ENCODE measurements at regions not wholly inside any gene's neighbourhood (a gene's known extent, or its start where the extent isn't known, plus 50 kb on each side); places are given as distances from the start of the nearest gene placed in this dataset.

DNA sequence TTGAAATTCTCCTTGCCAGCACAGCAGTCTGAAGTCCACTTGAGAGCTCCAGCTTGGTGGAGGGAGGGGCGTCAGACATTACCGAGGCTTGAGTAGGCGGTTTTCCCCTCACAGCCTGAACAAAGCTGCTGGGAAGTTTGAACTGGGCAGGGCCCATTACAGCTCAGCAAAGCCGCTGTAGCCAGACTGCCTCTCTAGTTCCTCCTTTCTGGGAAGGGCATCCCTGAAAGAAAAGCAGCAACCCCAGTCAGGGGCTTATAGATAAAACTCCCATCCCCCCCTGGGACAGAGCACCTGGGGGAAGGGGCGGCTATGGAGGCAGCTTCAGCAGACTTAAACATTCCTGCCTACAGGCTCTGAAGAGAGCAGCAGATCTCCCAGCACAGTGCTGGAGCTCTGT, 325.3 kb downstream of the GJA1 start:
- TF ChIP-seq, protein P1, sequence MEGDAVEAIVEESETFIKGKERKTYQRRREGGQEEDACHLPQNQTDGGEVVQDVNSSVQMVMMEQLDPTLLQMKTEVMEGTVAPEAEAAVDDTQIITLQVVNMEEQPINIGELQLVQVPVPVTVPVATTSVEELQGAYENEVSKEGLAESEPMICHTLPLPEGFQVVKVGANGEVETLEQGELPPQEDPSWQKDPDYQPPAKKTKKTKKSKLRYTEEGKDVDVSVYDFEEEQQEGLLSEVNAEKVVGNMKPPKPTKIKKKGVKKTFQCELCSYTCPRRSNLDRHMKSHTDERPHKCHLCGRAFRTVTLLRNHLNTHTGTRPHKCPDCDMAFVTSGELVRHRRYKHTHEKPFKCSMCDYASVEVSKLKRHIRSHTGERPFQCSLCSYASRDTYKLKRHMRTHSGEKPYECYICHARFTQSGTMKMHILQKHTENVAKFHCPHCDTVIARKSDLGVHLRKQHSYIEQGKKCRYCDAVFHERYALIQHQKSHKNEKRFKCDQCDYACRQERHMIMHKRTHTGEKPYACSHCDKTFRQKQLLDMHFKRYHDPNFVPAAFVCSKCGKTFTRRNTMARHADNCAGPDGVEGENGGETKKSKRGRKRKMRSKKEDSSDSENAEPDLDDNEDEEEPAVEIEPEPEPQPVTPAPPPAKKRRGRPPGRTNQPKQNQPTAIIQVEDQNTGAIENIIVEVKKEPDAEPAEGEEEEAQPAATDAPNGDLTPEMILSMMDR (IDR thresholded peaks at IDR 0.05; ENCODE audit: control extremely low read depth, extremely low read depth, low read depth, missing control alignments) = no peak
- ChIA-PET POLR2A (no interaction called here), CTCF (interaction anchor here (1.7 to 2.0 kb wide), 2 partner anchors 12 to 19 kb away, joined by 4 to 5 read pairs; no protein-coding TSS in a partner anchor)
- no peak for DNase-seq (ENCODE audit: extremely low spot score)

DNA sequence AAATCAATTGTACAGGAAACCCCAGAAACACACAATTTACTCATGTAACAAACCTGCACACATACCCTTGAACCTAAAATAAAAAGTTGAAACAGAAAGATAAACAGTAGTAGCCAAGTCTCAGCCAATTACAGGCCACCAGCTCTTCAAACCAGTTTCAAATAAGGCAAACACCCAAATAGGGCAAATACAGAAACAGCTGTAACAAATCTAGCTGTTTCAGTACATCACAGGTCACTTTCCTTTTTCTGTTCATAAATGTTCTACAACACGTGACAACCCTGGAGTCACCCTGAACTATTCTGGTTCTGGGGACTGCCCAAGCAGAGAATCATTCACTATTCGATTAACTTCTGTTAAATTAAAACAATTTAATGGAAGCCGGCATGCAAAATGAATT, 329.0 kb downstream of the GJA1 start:
- TF ChIP-seq, protein P1 (IDR thresholded peaks at IDR 0.05; ENCODE audit: control extremely low read depth, extremely low read depth, low read depth, missing control alignments) = no peak
- ChIA-PET CTCF (no interaction called here), POLR2A (no interaction called here)
- no peak for DNase-seq (ENCODE audit: extremely low spot score)

DNA sequence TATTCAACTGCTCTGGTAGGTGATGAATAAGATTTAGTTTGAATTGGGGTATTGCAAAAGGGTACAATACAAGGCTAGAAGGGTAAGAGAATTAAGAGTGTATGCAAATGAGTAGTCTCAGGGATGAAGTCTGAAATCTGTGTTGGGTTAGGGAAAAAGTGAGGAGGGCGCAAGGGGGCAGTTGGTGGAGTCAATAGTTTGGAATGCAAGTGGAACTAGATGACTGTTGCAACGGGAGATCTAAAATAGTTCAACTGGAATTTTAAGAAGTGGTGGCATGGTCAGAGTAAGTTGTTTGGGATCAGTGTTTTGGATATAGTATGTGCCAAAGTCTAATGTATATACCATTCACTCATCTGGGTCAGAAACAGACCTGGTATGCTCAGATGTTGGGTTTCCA, 329.6 kb downstream of the GJA1 start:
- CTCF ChIA-PET = no interaction called here
- POLR2A ChIA-PET = no interaction called here
- no peak for DNase-seq (ENCODE audit: extremely low spot score)
- TF ChIP-seq, protein P1 (IDR thresholded peaks at IDR 0.05; ENCODE audit: control extremely low read depth, extremely low read depth, low read depth, missing control alignments) = no peak

DNA sequence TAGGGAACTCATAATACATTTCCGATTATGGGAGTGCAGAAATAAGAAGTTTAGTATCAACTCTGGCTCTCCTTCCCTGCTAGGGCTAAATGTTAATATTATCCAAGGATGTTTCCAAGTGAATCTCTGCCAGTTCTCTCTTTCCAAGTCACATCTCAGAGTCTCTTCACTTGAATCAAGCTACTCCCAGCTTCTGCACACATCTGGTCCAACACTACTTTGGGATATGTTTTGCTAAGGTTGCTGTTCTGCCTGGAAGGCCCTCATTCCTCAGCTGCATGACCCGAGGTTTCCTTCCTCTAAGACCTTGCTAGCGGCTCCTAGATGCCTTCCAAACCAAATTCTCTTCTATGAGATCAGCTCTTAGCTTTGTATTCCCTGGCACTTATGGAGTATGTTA, 331.8 kb downstream of the GJA1 start:
- DNase-seq (ENCODE audit: extremely low spot score) = no peak
- CTCF ChIA-PET = no interaction called here
- TF ChIP-seq, protein P1 (IDR thresholded peaks at IDR 0.05; ENCODE audit: control extremely low read depth, extremely low read depth, low read depth, missing control alignments) = no peak
- POLR2A ChIA-PET = no interaction called here

DNA sequence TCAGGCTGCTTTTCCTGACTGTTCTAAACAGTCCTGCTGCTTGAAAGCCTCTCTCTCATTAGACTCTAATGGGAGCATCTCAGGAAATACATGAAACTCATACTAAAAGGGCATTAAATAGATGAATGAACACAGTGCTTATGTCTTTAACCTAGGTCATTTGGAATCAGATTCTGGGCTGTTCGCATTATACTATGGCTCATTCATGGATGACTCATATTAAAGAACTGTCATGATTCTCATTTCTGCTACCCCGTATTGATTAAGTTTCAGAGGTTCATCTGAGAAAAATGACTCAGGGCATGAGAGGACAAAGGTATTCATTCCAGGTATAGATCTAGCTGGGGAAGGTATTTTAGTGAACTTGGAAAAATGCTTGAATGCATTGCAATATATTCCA, 335.5 kb downstream of the GJA1 start:
- CTCF ChIA-PET = interaction anchor here (0.7 kb wide), 1 partner anchor 18 kb away, joined by 3 read pairs; no protein-coding TSS in a partner anchor
- DNase-seq (ENCODE audit: extremely low spot score) = no peak
- TF ChIP-seq, protein P1 (IDR thresholded peaks at IDR 0.05; ENCODE audit: control extremely low read depth, extremely low read depth, low read depth, missing control alignments) = no peak
- POLR2A ChIA-PET = no interaction called here

DNA sequence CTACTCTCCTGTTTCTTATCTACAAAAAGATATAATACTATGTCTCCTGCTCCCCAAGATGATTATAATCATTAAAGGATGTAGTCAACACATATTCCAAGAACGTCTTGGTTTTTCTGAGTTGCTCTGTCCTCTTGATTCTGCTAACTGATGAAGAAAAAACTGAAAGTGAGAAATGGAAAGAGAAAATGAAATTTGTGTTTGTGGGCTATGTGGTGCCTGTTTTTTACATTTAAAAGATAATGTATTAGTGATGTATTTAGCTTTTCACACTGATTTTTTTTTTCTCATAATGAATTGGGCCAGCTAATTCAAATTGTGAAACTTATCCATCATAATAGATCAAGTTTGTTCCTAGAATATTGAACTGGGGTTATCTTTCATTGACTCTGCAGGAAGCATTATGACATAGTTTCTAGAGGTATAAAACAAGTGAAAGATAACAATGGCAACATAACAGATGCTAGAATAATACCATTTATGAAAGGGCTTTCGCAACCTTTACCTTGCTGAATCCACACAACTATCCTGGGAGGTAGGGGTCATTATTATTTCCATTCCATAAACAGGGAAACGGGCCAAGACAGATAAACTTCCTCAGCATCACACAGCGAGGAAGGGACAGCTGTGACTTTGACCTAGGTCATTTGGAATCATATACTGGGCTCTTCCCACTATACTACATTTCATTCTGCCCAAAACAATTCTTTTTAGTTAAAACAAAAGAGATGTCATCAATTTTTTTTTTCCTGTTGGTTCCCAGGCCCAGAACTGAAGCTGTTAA, 336.7 kb downstream of the GJA1 start:
- POLR2A ChIA-PET = no interaction called here
- TF ChIP-seq, protein P1 (IDR thresholded peaks at IDR 0.05; ENCODE audit: control extremely low read depth, extremely low read depth, low read depth, missing control alignments) = no peak
- CTCF ChIA-PET = interaction anchor here (0.7 to 1.9 kb wide), 3 partner anchors 11 to 19 kb away, joined by 3 to 5 read pairs (median 3); no protein-coding TSS in a partner anchor
- peak; percentile 30 for DNase-seq (ENCODE audit: extremely low spot score)
